CD14-positive monocyte (primary cell): ENCODE measurements at regions not wholly inside any gene's neighbourhood (a gene's known extent, or its start where the extent isn't known, plus 50 kb on each side); places are given as distances from the start of the nearest gene placed in this dataset.

Experiments
- DNase-seq, 3 donors: peaks; one replicate each; pipeline ENCODE4 v3.0.0-alpha.2; 2011 to 2022
- H2AFZ ChIP-seq: 2 replicates; pipeline ENCODE4 v1.6.0; 2012; ENCODE audit warnings: mild to moderate bottlenecking, low read depth, low read length, inconsistent platforms; ENCODE audit not compliant: insufficient read depth, poor library complexity, severe bottlenecking
- H3K27ac ChIP-seq, 2 donors: 1 replicate in 1 of 2; 2 replicates in 1 of 2; pipeline ENCODE4 v1.5.1; 2012 to 2013; ENCODE audit warnings: low read length in 2 of 2, control low read depth in 1 of 2, inconsistent platforms in 1 of 2, low read depth in 1 of 2, mild to moderate bottlenecking in 1 of 2
- H3K27me3 ChIP-seq, 2 donors: one replicate each; pipeline versions ENCODE4 v1.6.0 to v1.6.1; 2011 to 2013; ENCODE audit warnings: low read length in 2 of 2; ENCODE audit not compliant: control insufficient read depth in 2 of 2, insufficient read depth in 2 of 2
- H3K36me3 ChIP-seq, 2 donors: replicated peaks in 1 of 2; 1 replicate in 1 of 2; 2 replicates in 1 of 2; pipeline versions ENCODE4 v1.5.1 to v1.6.1; 2012 to 2013; ENCODE audit warnings: low read length in 2 of 2, control low read depth in 1 of 2, inconsistent platforms in 1 of 2, mild to moderate bottlenecking in 1 of 2; ENCODE audit not compliant: insufficient read depth in 2 of 2, control insufficient read depth in 1 of 2
- H3K4me1 ChIP-seq, 2 donors: 1 replicate in 1 of 2; 2 replicates in 1 of 2; pipeline versions ENCODE4 v1.5.1 to v1.6.1; 2012 to 2013; ENCODE audit warnings: low read length in 2 of 2, control low read depth in 1 of 2, inconsistent platforms in 1 of 2, mild to moderate bottlenecking in 1 of 2, moderate library complexity in 1 of 2; ENCODE audit not compliant: insufficient read depth in 2 of 2, control insufficient read depth in 1 of 2
- H3K4me2 ChIP-seq: replicated peaks from 2 replicates; pipeline ENCODE3; 2012; ENCODE audit warnings: low read length, moderate library complexity, mild to moderate bottlenecking; ENCODE audit not compliant: poor library complexity, severe bottlenecking; ENCODE audit errors: extremely low read depth
- H3K4me3 ChIP-seq, 3 experiments: fragments of 200-600 bp in 1 of 3; sonication (generic) in 1 of 3; replicated peaks in 1 of 3; 1 replicate in 2 of 3; 2 replicates in 1 of 3; pipeline ENCODE4 v1.5.1; 2011 to 2013; ENCODE audit warnings: low read length in 3 of 3, mild to moderate bottlenecking in 3 of 3, control low read depth in 2 of 3, low read depth in 2 of 3, inconsistent platforms in 1 of 3, moderate library complexity in 1 of 3
- H3K79me2 ChIP-seq: 2 replicates; pipeline ENCODE4 v1.6.0; 2012; ENCODE audit warnings: mild to moderate bottlenecking, control low read depth, inconsistent platforms, low read length, moderate library complexity; ENCODE audit not compliant: insufficient read depth
- H3K9ac ChIP-seq: 2 replicates; pipeline ENCODE4 v1.6.0; 2017; ENCODE audit warnings: low read length, mild to moderate bottlenecking; ENCODE audit not compliant: insufficient read depth, poor library complexity, severe bottlenecking
- H3K9me3 ChIP-seq, 2 donors: replicated peaks in 1 of 2; 1 replicate in 1 of 2; 2 replicates in 1 of 2; pipeline versions ENCODE4 v1.5.1 to v1.6.1; 2012 to 2013; ENCODE audit warnings: low read length in 2 of 2, control low read depth in 1 of 2; ENCODE audit not compliant: control insufficient read depth in 1 of 2, insufficient read depth in 1 of 2
- H4K20me1 ChIP-seq: 2 replicates; pipeline ENCODE4 v1.6.0; 2012; ENCODE audit warnings: mild to moderate bottlenecking, low read length, control low read depth, moderate library complexity; ENCODE audit not compliant: insufficient read depth
- H3K27ac Mint-ChIP-seq, 7 donors: one replicate each; pipeline ENCODE4 v1.8.0; 2020; ENCODE audit warnings: mild to moderate bottlenecking in 7 of 7, mixed read lengths in 7 of 7, moderate library complexity in 6 of 7, inconsistent platforms in 2 of 7
- H3K27me3 Mint-ChIP-seq, 3 donors: one replicate each; pipeline ENCODE4 v1.8.0; 2021 to 2022; ENCODE audit warnings: low read depth in 3 of 3, mild to moderate bottlenecking in 3 of 3, mixed read lengths in 3 of 3, moderate library complexity in 3 of 3, inconsistent platforms in 1 of 3
- H3K36me3 Mint-ChIP-seq, 2 donors: one replicate each; pipeline ENCODE4 v1.8.0; 2020; ENCODE audit warnings: mixed read lengths in 2 of 2, inconsistent platforms in 1 of 2, mild to moderate bottlenecking in 1 of 2
- H3K4me1 Mint-ChIP-seq: one replicate; pipeline ENCODE4 v1.8.0; 2020; ENCODE audit warnings: mild to moderate bottlenecking, mixed read lengths
- H3K4me3 Mint-ChIP-seq, 2 donors: one replicate each; pipeline ENCODE4 v1.8.0; 2020; ENCODE audit warnings: mild to moderate bottlenecking in 2 of 2, mixed read lengths in 2 of 2, moderate library complexity in 1 of 2
- H3K9me3 Mint-ChIP-seq, 7 donors: one replicate each; pipeline ENCODE4 v1.8.0; 2020 to 2022; ENCODE audit warnings: mixed read lengths in 7 of 7, mild to moderate bottlenecking in 6 of 7, moderate library complexity in 6 of 7, inconsistent platforms in 2 of 7
- WGBS: methylation state at CpG from one replicate; pipeline ENCODE4 v1.1.5; 2013; ENCODE audit warnings: missing lambda C conversion rate; ENCODE audit not compliant: insufficient coverage; 5-methylcytosine and 5-hydroxymethylcytosine counted together
- intact Hi-C, 2 donors: fragments of 100-400 bp; cut with micrococcal nuclease; formaldehyde crosslinking; loops; one replicate each; pipeline versions ENCODE4 v1.15.0 to v1.15.1; 2023
- TF ChIP-seq, protein P1 (sequence below): fragments of 200-600 bp; IDR thresholded peaks from one replicate; pipeline ENCODE4 v1.8.0; 2022; ENCODE audit warnings: antibody characterized with exemption, mild to moderate bottlenecking

DNA sequence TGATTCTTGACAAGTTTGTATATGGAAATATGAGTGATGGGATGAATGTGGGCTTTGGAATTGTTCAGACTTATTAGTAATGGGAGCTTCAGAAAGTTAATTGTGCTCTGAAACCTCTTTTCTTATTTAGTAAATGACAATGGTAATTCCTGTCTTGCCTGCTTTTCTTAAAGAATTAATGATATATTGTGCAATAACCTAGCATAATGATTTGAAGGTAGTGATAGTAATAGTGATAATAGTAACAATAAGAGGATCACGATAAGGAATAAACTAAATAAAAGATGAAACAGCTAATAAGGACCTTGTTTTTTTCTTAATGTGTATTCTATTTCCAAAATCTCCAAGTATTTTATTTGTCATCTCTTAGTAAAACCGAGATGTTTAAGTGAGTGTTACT lies 245.0 kb upstream of the CPHXL start:
- Mint-ChIP-seq H3K9me3 (peaks cover 0 to 9% (median 3%) of the 10 kb centered on the region in 7 donors), H3K27ac (no peak overlapping the region), H3K4me3 (no peak overlapping the region), H3K4me1 (no peaks in the 10 kb centered on the region), H3K36me3 (no peaks in the 10 kb centered on the region), H3K27me3 (peaks cover 0 to 3% (median 2%) of the 10 kb centered on the region in 3 donors)
- intact Hi-C loops, result no loop called here
- Histone ChIP-seq H3K27ac (no peak overlapping the region), H3K36me3 (no peaks in the 10 kb centered on the region), H3K9me3 (no peaks in the 10 kb centered on the region), H3K27me3 (no peaks in the 10 kb centered on the region), H2AFZ (no peak overlapping the region), H3K4me1 (no peaks in the 10 kb centered on the region), H3K4me2 (no peak overlapping the region), H3K79me2 (no peaks in the 10 kb centered on the region), H3K9ac (no peak overlapping the region), H3K4me3 (no peak overlapping the region), H4K20me1 (no peaks in the 10 kb centered on the region)
- no peak for DNase-seq
- WGBS, result no CpG with 5 or more reads among the region's 2 CpGs
- TF ChIP-seq, protein P1, sequence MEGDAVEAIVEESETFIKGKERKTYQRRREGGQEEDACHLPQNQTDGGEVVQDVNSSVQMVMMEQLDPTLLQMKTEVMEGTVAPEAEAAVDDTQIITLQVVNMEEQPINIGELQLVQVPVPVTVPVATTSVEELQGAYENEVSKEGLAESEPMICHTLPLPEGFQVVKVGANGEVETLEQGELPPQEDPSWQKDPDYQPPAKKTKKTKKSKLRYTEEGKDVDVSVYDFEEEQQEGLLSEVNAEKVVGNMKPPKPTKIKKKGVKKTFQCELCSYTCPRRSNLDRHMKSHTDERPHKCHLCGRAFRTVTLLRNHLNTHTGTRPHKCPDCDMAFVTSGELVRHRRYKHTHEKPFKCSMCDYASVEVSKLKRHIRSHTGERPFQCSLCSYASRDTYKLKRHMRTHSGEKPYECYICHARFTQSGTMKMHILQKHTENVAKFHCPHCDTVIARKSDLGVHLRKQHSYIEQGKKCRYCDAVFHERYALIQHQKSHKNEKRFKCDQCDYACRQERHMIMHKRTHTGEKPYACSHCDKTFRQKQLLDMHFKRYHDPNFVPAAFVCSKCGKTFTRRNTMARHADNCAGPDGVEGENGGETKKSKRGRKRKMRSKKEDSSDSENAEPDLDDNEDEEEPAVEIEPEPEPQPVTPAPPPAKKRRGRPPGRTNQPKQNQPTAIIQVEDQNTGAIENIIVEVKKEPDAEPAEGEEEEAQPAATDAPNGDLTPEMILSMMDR, result no peak

GRCh38 chr16:75983296-75983695 lies 257.0 kb upstream of the CPHXL start:
- Mint-ChIP-seq H3K27ac (no peak overlapping the region), H3K36me3 (no peaks in the 10 kb centered on the region), H3K27me3 (no peaks in the 10 kb centered on the region), H3K4me1 (no peaks in the 10 kb centered on the region), H3K9me3 (peaks cover 0 to 6% (median 3%) of the 10 kb centered on the region in 7 donors), H3K4me3 (no peak overlapping the region)
- intact Hi-C loops, result no loop called here
- Histone ChIP-seq H3K4me3 (no peak overlapping the region), H3K9me3 (peaks cover 8 to 12% of the 10 kb centered on the region in 2 donors), H3K4me2 (no peak overlapping the region), H3K36me3 (no peaks in the 10 kb centered on the region), H3K4me1 (no peaks in the 10 kb centered on the region), H3K27me3 (no peaks in the 10 kb centered on the region), H3K79me2 (no peaks in the 10 kb centered on the region), H3K27ac (no peak overlapping the region), H2AFZ (no peak overlapping the region), H4K20me1 (no peaks in the 10 kb centered on the region), H3K9ac (no peak overlapping the region)
- TF ChIP-seq, protein P1, result no peak
- DNase-seq, result no peak
